ENCODE measurements at regions not wholly inside any gene's neighbourhood (a gene's known extent, or its start where the extent isn't known, plus 50 kb on each side); places are given as distances from the start of the nearest gene placed in this dataset.
"Not testable (repeated sequence)": the region's sequence is repeated elsewhere in the genome, so short reads cannot be mapped to it uniquely, and the experiment has no call there.

- TF ChIP-seq POLR2A (IDR thresholded peaks at IDR 0.05; ENCODE audit: low read depth, low read length): no peak
- no peak for TF ChIP-seq FOS (IDR thresholded peaks at IDR 0.05; ENCODE audit: borderline replicate concordance, insufficient read depth, low read length)
- no peak for TF ChIP-seq MYC (IDR thresholded peaks at IDR 0.05; ENCODE audit: low read depth, low read length)
- TF ChIP-seq GATA2 (IDR thresholded peaks at IDR 0.05; ENCODE audit: insufficient read depth, insufficient read length, low read depth, low read length): no peak
- no peak for TF ChIP-seq POLR2AphosphoS5 (IDR thresholded peaks at IDR 0.05; ENCODE audit: insufficient read depth, low read depth, low read length)
- TF ChIP-seq EZH2 (IDR thresholded peaks at IDR 0.05; ENCODE audit: borderline replicate concordance, low read depth, low read length, severe bottlenecking): no peak
- TF ChIP-seq, protein P1, sequence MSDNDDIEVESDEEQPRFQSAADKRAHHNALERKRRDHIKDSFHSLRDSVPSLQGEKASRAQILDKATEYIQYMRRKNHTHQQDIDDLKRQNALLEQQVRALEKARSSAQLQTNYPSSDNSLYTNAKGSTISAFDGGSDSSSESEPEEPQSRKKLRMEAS (IDR thresholded peaks at IDR 0.05; ENCODE audit: insufficient read depth, insufficient read length): no peak
- TF ChIP-seq CTCF (IDR thresholded peaks at IDR 0.05; ENCODE audit: extremely low read depth in 1 of 2, insufficient read depth in 1 of 2, low read depth in 1 of 2, low read length in 2 of 2): no peak
- TF ChIP-seq JUN (IDR thresholded peaks at IDR 0.05; ENCODE audit: borderline replicate concordance, insufficient read depth, insufficient read length, low read depth): no peak
- no peaks in the 10 kb centered on the region for H3K9me3 ChIP-seq (replicated peaks; ENCODE audit: control insufficient read depth, insufficient read depth, low read length)
- ChIA-PET POLR2A (no interaction called here), CTCF (no interaction called here)
- H2AFZ ChIP-seq (ENCODE audit: low read depth, low read length): no peak overlapping the region
- H3K4me3 ChIP-seq (replicated peaks in 1 of 3; ENCODE audit: insufficient read depth in 1 of 3, low read depth in 1 of 3, low read length in 3 of 3): no peak overlapping the region
- FAIRE-seq (no peak), DNase-seq (ENCODE audit: low read depth, low spot score) (no peak)
- intact Hi-C loops (cut with micrococcal nuclease): no loop called here
- no peaks in the 10 kb centered on the region for H3K36me3 ChIP-seq (ENCODE audit: control insufficient read depth in 2 of 2, extremely low read depth in 1 of 2, insufficient read depth in 2 of 2, low read length in 2 of 2)
- no peaks in the 10 kb centered on the region for H3K79me2 ChIP-seq (ENCODE audit: control insufficient read depth, insufficient read depth, low read length)
- no peak overlapping the region for H3K9ac ChIP-seq (replicated peaks; ENCODE audit: extremely low read depth, insufficient read depth, low read length)
- no peaks in the 10 kb centered on the region for H3K9me1 ChIP-seq (replicated peaks; ENCODE audit: control insufficient read depth, extremely low read depth, insufficient read depth, low read length)
- no peak overlapping the region for H3K4me2 ChIP-seq (ENCODE audit: insufficient read depth, low read length)
- dilution Hi-C loops (cut with MboI; ENCODE audit: extremely low pct_ligation_motif_present, low sequenced_read_pairs): no loop called here
- H4K20me1 ChIP-seq (replicated peaks; ENCODE audit: control insufficient read depth, extremely low read depth, insufficient read depth, low read length): no peaks in the 10 kb centered on the region
- no peak overlapping the region for H3K27ac ChIP-seq (ENCODE audit: insufficient read depth, low read depth, low read length)
- H3K27me3 ChIP-seq (ENCODE audit: control insufficient read depth in 2 of 2, insufficient read depth in 2 of 2, low read length in 2 of 2): no peaks in the 10 kb centered on the region
- no TSS peak for BruUV-seq (replicated peaks)
- H3K4me1 ChIP-seq (ENCODE audit: control insufficient read depth, extremely low read depth, insufficient read depth, low read length): no peaks in the 10 kb centered on the region
Observed at GRCh38 chr3:173199568-173199967, 58.5 kb upstream of the SPATA16 start.

DNA sequence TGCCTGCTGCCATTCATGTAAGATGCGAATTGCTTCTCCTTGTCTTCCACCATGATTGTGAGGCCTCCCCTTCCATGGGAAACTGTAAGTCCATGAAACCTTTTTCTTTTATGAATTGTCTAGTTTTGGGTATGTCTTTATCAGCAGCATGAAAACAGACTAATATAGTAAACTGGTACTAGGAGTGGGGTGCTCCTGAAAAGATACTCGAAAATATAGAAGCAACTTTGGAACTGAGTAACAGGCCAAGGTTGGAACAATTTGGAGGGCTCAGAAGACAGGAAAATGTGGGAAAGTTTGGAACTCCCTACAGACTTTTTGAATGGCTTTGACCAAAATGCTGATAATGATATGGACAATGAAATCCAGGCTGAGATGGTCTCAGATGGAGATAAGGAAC lies 53.8 kb upstream of the SPATA16 start:
- DNase-seq (ENCODE audit: low read depth, low spot score); H3K27ac ChIP-seq (ENCODE audit: insufficient read depth, low read depth, low read length); H3K9ac ChIP-seq (replicated peaks; ENCODE audit: extremely low read depth, insufficient read depth, low read length); H4K20me1 ChIP-seq (replicated peaks; ENCODE audit: control insufficient read depth, extremely low read depth, insufficient read depth, low read length); H3K4me1 ChIP-seq (ENCODE audit: control insufficient read depth, extremely low read depth, insufficient read depth, low read length); BruUV-seq (replicated peaks); H3K4me3 ChIP-seq (replicated peaks in 1 of 3; ENCODE audit: insufficient read depth in 1 of 3, low read depth in 1 of 3, low read length in 3 of 3); FAIRE-seq; dilution Hi-C loops (cut with MboI; ENCODE audit: extremely low pct_ligation_motif_present, low sequenced_read_pairs); H3K27me3 ChIP-seq (ENCODE audit: control insufficient read depth in 2 of 2, insufficient read depth in 2 of 2, low read length in 2 of 2); intact Hi-C loops (cut with micrococcal nuclease); H2AFZ ChIP-seq (ENCODE audit: low read depth, low read length); H3K9me3 ChIP-seq (replicated peaks; ENCODE audit: control insufficient read depth, insufficient read depth, low read length); H3K9me1 ChIP-seq (replicated peaks; ENCODE audit: control insufficient read depth, extremely low read depth, insufficient read depth, low read length); CTCF ChIA-PET; POLR2A ChIA-PET; H3K4me2 ChIP-seq (ENCODE audit: insufficient read depth, low read length); H3K79me2 ChIP-seq (ENCODE audit: control insufficient read depth, insufficient read depth, low read length); H3K36me3 ChIP-seq (ENCODE audit: control insufficient read depth in 2 of 2, extremely low read depth in 1 of 2, insufficient read depth in 2 of 2, low read length in 2 of 2): not testable (repeated sequence)

Data from endothelial cell of umbilical vein (primary cell).